OCI-LY3 (cell line): ENCODE measurements at regions not wholly inside any gene's neighbourhood (a gene's known extent, or its start where the extent isn't known, plus 50 kb on each side); places are given as distances from the start of the nearest gene placed in this dataset.
A peak's percentile ranks its signal among the peaks of the same experiment; 100 is the strongest.

Experiments
- H2AFZ ChIP-seq: fragments of 200-600, 300-600 bp; shearing (Covaris generic); 2 replicates; pipeline ENCODE4 v1.6.0; 2014; ENCODE audit warnings: antibody characterized with exemption, low read depth, low read length
- H3K27ac ChIP-seq: fragments of 200-600, 300-600 bp; sonication (generic); 2 replicates; pipeline ENCODE4 v1.5.1; 2014; ENCODE audit warnings: mild to moderate bottlenecking, low read length, moderate library complexity, mixed read lengths
- H3K27me3 ChIP-seq: fragments of 200-600, 300-600 bp; sonication (generic); 2 replicates; pipeline ENCODE4 v1.6.1; 2014; ENCODE audit warnings: low read depth, low read length, mixed read lengths
- H3K36me3 ChIP-seq: fragments of 200-600, 300-600 bp; sonication (generic); replicated peaks from 2 replicates; pipeline ENCODE3; 2014; ENCODE audit warnings: low read depth, low read length, mixed read lengths
- H3K4me1 ChIP-seq: fragments of 300-600, 200-600 bp; sonication (generic); 2 replicates; pipeline ENCODE4 v1.6.1; 2014; ENCODE audit warnings: low read length, mixed read lengths
- H3K4me2 ChIP-seq: fragments of 200-600, 300-600 bp; sonication (generic); 2 replicates; pipeline ENCODE4 v1.6.1; 2014; ENCODE audit warnings: low read length, mixed read lengths
- H3K4me3 ChIP-seq: fragments of 300-600, 200-600 bp; sonication (generic); 2 replicates; pipeline ENCODE4 v1.5.1; 2014; ENCODE audit warnings: antibody characterized with exemption, mild to moderate bottlenecking, low read length, moderate library complexity
- H3K79me2 ChIP-seq: fragments of 300-600, 200-600 bp; shearing (Covaris generic); 2 replicates; pipeline ENCODE4 v1.6.1; 2014; ENCODE audit warnings: mild to moderate bottlenecking, low read length, mixed read lengths
- H3K9ac ChIP-seq: fragments of 300-600, 200-600 bp; shearing (Covaris generic); 2 replicates; pipeline ENCODE4 v1.6.0; 2014; ENCODE audit warnings: mild to moderate bottlenecking, low read length, moderate library complexity
- H3K9me3 ChIP-seq: fragments of 200-600, 300-600 bp; shearing (Covaris generic); 2 replicates; pipeline ENCODE4 v1.6.1; 2014; ENCODE audit warnings: low read length, mixed read lengths; ENCODE audit not compliant: insufficient read depth
- H4K20me1 ChIP-seq: fragments of 200-600, 300-600 bp; sonication (generic); 2 replicates; pipeline ENCODE4 v1.6.1; 2016; ENCODE audit warnings: low read length, mixed read lengths; ENCODE audit not compliant: insufficient read depth
- EZH2phosphoT487 ChIP-seq: fragments of 200-600 bp; shearing (Covaris generic); IDR thresholded peaks from 2 replicates; pipeline ENCODE4 v1.6.1; 2018; ENCODE audit warnings: antibody characterized with exemption, mixed run types, low read depth
- TF ChIP-seq, protein P1 (sequence below): fragments of 200-600, 300-600 bp; sonication (generic); IDR thresholded peaks from 2 replicates; pipeline ENCODE4 v1.5.1; 2014; ENCODE audit warnings: antibody characterized with exemption, low read length, low read depth

DNA sequence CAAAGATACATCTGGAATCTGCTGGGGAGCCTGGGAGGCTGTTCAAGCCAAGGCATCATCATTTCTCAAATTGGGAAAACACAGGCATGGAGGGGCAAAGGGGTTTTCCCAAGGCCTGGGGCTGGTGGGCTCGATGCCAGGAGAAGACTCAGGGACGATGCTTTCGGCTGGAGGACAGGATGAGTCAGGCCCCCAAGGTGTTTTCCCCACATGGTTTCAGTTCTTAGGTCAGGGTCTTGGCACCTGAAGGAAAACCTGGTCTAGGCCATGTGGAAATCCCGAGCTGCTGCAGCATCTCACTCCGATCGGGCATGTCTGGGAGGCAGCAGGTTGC is 348.1 kb downstream of the CDC5L start:
- peak overlapping the region; percentile 97 for H3K27ac ChIP-seq
- no peaks in the 10 kb centered on the region for H3K36me3 ChIP-seq
- no peak overlapping the region for H2AFZ ChIP-seq
- H3K27me3 ChIP-seq, result no peaks in the 10 kb centered on the region
- peak overlapping the region; percentile 80 for H3K4me2 ChIP-seq
- peak overlapping the region; percentile 58 for H3K9ac ChIP-seq
- TF ChIP-seq, protein P1, sequence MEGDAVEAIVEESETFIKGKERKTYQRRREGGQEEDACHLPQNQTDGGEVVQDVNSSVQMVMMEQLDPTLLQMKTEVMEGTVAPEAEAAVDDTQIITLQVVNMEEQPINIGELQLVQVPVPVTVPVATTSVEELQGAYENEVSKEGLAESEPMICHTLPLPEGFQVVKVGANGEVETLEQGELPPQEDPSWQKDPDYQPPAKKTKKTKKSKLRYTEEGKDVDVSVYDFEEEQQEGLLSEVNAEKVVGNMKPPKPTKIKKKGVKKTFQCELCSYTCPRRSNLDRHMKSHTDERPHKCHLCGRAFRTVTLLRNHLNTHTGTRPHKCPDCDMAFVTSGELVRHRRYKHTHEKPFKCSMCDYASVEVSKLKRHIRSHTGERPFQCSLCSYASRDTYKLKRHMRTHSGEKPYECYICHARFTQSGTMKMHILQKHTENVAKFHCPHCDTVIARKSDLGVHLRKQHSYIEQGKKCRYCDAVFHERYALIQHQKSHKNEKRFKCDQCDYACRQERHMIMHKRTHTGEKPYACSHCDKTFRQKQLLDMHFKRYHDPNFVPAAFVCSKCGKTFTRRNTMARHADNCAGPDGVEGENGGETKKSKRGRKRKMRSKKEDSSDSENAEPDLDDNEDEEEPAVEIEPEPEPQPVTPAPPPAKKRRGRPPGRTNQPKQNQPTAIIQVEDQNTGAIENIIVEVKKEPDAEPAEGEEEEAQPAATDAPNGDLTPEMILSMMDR, result no peak
- no peak for TF ChIP-seq EZH2phosphoT487
- no peaks in the 10 kb centered on the region for H3K9me3 ChIP-seq
- peaks cover 86% of the 10 kb centered on the region for H3K4me1 ChIP-seq
- peak overlapping the region; percentile 49 for H3K4me3 ChIP-seq
- H3K79me2 ChIP-seq, result no peaks in the 10 kb centered on the region
- H4K20me1 ChIP-seq, result no peaks in the 10 kb centered on the region

DNA sequence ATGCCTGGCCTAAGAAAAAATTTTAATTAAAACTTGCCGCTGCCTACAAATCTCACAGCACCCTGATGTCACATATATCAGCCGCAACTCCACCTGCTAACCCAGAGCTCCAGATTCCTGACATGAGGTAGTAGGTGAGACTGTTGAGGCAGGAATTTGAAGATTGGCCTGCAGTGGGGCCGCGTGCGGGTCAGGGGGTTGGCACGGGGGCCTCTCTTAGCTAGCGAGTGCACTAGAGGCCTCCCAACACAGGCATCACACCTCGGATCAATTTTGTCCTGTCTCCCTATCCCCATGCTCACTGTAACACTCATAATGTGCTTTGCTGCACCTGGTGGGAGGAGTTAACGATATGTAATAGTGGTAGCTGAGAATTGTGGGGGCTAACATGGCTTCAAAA is 349.8 kb downstream of the CDC5L start:
- no peak for TF ChIP-seq EZH2phosphoT487
- TF ChIP-seq, protein P1, result no peak
- peak overlapping the region; percentile 67 for H3K4me2 ChIP-seq
- peak overlapping the region; percentile 48 for H2AFZ ChIP-seq

DNA sequence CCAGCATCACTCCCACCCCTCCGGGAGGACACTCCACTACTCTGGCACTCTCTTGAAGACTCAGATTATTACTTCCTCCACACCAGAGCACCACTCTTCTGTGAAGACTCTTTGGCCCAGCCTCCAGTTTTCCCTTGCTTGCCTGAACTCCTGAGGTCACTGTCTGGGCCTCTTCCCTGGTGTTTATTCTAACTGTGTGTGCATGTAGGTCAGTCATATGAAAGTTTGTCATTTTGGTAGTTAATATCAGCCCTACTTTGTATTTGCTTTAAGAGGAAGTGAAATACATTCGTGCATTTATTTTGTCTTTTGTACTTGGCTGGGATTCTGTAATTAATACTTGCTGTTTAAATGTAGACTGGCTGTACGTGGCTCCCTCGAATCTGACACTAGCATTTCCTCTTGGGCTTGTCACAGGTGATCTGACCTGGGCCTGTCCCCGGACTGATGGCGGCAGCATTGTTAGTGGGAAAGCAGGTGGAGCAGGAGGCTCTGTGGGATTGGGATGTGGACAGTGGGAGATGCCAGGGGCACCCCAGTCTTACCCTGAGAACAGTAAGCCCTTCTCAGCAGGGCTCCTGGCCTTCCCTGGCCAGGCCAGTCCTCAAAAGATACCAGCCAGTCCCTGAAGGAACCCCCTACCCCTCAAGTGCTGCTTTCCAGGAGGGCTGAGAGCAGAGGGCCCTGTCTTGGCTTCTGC is 350.5 kb downstream of the CDC5L start:
- H3K4me2 ChIP-seq, result peak overlapping the region; percentile 67
- peak overlapping the region; percentile 86 for H3K9ac ChIP-seq
- no peaks in the 10 kb centered on the region for H4K20me1 ChIP-seq
- no peaks in the 10 kb centered on the region for H3K79me2 ChIP-seq
- H3K27ac ChIP-seq, result peak overlapping the region; percentile 97
- H3K36me3 ChIP-seq, result no peaks in the 10 kb centered on the region
- H3K27me3 ChIP-seq, result no peaks in the 10 kb centered on the region
- peak overlapping the region; percentile 36 for H3K4me3 ChIP-seq
- peak overlapping the region; percentile 48 for H2AFZ ChIP-seq
- H3K9me3 ChIP-seq, result no peaks in the 10 kb centered on the region
- TF ChIP-seq EZH2phosphoT487, result no peak
- TF ChIP-seq, protein P1, result no peak
- peaks cover 78% of the 10 kb centered on the region for H3K4me1 ChIP-seq

More for the DNA sequence above, 349.8 kb downstream of the CDC5L start:
- H3K4me3 ChIP-seq, result peak overlapping the region; percentile 31; the same call in 1 of the 2 replicates
- peaks cover 78% of the 10 kb centered on the region for H3K4me1 ChIP-seq
- peak overlapping the region; percentile 86 for H3K9ac ChIP-seq
- H3K9me3 ChIP-seq, result no peaks in the 10 kb centered on the region
- H4K20me1 ChIP-seq, result no peaks in the 10 kb centered on the region
- H3K27me3 ChIP-seq, result no peaks in the 10 kb centered on the region
- H3K36me3 ChIP-seq, result no peaks in the 10 kb centered on the region
- H3K79me2 ChIP-seq, result no peaks in the 10 kb centered on the region
- peak overlapping the region; percentile 97 for H3K27ac ChIP-seq

DNA sequence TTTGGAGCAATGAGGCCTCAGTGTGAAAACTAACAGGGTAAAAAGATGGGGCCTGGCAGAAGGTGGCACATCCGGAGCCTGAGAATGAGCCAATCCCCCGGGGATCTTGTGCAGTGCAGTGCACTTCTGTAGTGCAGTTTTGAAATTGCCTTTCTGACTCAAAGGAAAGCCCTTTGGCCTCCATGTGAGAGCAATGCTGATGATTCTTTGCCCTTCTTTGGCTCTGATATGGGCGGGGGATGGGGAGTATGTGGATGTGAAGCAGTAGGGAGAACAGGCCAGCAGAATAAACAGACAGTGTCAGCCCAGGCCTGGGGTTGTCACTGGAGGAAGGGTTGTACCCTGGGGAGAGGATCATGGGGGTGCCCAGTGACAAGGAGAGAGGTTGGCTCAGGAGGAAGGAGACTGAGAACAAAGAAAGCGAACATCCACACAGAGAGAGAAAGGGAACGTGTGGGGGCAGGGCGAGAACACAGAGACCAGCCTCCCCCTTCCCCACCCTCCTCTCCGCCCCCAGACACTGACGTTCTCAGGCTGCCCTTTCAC is 351.2 kb downstream of the CDC5L start:
- no peaks in the 10 kb centered on the region for H4K20me1 ChIP-seq
- TF ChIP-seq EZH2phosphoT487, result no peak
- TF ChIP-seq, protein P1, result no peak
- no peaks in the 10 kb centered on the region for H3K79me2 ChIP-seq
- peak overlapping the region; percentile 97 for H3K27ac ChIP-seq
- no peaks in the 10 kb centered on the region for H3K27me3 ChIP-seq
- H3K4me2 ChIP-seq, result peak overlapping the region; percentile 67
- peak overlapping the region; percentile 36 for H3K4me3 ChIP-seq
- H3K9ac ChIP-seq, result peak overlapping the region; percentile 86
- H3K4me1 ChIP-seq, result peaks cover 76% of the 10 kb centered on the region
- H2AFZ ChIP-seq, result peak overlapping the region; percentile 65
- H3K9me3 ChIP-seq, result no peaks in the 10 kb centered on the region
- no peaks in the 10 kb centered on the region for H3K36me3 ChIP-seq
